WTC11 (cell line): ENCODE measurements at regions not wholly inside any gene's neighbourhood (a gene's known extent, or its start where the extent isn't known, plus 50 kb on each side); places are given as distances from the start of the nearest gene placed in this dataset.

ENCODE experiments used
- ATAC-seq: fragments of 200-7000 bp; cut with Tn5 transposase; 2 replicates; pipeline ENCODE4 v1.10.0; 2021; ENCODE audit warnings: mild to moderate bottlenecking, moderate library complexity
- CTCF ChIA-PET: fragments of 300-600 bp; sonication (Branson Sonifier 250); formaldehyde crosslinking; loops from one replicate; lab custom pipeline; 2021; ENCODE audit warnings: antibody characterized with exemption; lab: Charles Lee
- POLR2A ChIA-PET: fragments of 350-600 bp; sonication (Branson Sonifier 250); formaldehyde crosslinking; loops from one replicate; lab custom pipeline; 2021; ENCODE audit warnings: antibody characterized with exemption; lab: Charles Lee
- DNase-seq: peaks from one replicate; pipeline ENCODE4 v3.0.0; 2021; ENCODE audit warnings: low spot score
- H3K27ac Mint-ChIP-seq: 2 replicates; pipeline ENCODE4 v1.8.0; 2021; ENCODE audit warnings: mixed read lengths
- H3K27me3 Mint-ChIP-seq: 2 replicates; pipeline ENCODE4 v1.8.0; 2021; ENCODE audit warnings: low read depth, mild to moderate bottlenecking, moderate library complexity, mixed read lengths
- H3K36me3 Mint-ChIP-seq: 2 replicates; pipeline ENCODE4 v1.8.0; 2021; ENCODE audit warnings: mixed read lengths
- H3K4me1 Mint-ChIP-seq: 2 replicates; pipeline ENCODE4 v1.8.0; 2022; ENCODE audit warnings: mixed read lengths
- H3K4me3 Mint-ChIP-seq: 2 replicates; pipeline ENCODE4 v1.8.0; 2021; ENCODE audit warnings: mild to moderate bottlenecking, moderate library complexity, mixed read lengths
- H3K9me3 Mint-ChIP-seq: 2 replicates; pipeline ENCODE4 v1.8.0; 2021; ENCODE audit warnings: mixed read lengths
- ATF3 ChIP-seq: sonication (generic); formaldehyde crosslinking; conservative IDR thresholded peaks from 2 replicates; pipeline ENCODE4 v1.8.1; 2022; ENCODE audit warnings: mild to moderate bottlenecking, missing genetic modification reagents
- CREB1 ChIP-seq: sonication (generic); formaldehyde crosslinking; IDR thresholded peaks from 2 replicates; pipeline ENCODE4 v1.8.0; 2023; ENCODE audit warnings: mild to moderate bottlenecking, missing genetic modification reagents
- EMX1 ChIP-seq: fragments of 250-450 bp; sonication (Bioruptor Pico); IDR thresholded peaks from 2 replicates; pipeline ENCODE4 v1.8.0; 2021; ENCODE audit warnings: mild to moderate bottlenecking
- ETV6 ChIP-seq: sonication (generic); formaldehyde crosslinking; IDR thresholded peaks from 2 replicates; pipeline ENCODE4 v1.8.1; 2022; ENCODE audit warnings: mild to moderate bottlenecking, missing genetic modification reagents
- FOXP1 ChIP-seq: sonication (generic); formaldehyde crosslinking; IDR thresholded peaks from 2 replicates; pipeline ENCODE4 v1.8.0; 2022; ENCODE audit warnings: missing genetic modification reagents, mild to moderate bottlenecking, moderate library complexity, borderline replicate concordance
- IRF2 ChIP-seq: sonication (generic); formaldehyde crosslinking; IDR thresholded peaks from 2 replicates; pipeline ENCODE4 v1.8.0; 2022; ENCODE audit warnings: low read depth, missing genetic modification reagents, borderline replicate concordance
- KAT7 ChIP-seq: sonication (generic); formaldehyde crosslinking; IDR thresholded peaks from 2 replicates; pipeline ENCODE4 v1.8.1; 2023; ENCODE audit warnings: missing genetic modification reagents, mild to moderate bottlenecking, borderline replicate concordance
- OVOL2 ChIP-seq: fragments of 250-450 bp; sonication (Bioruptor Pico); IDR thresholded peaks from 2 replicates; pipeline ENCODE4 v1.9.0; 2021; ENCODE audit warnings: mild to moderate bottlenecking, borderline replicate concordance
- SP1 ChIP-seq: sonication (generic); formaldehyde crosslinking; conservative IDR thresholded peaks from 2 replicates; pipeline ENCODE4 v1.8.1; 2022; ENCODE audit warnings: missing genetic modification reagents
- TEAD1 ChIP-seq: sonication (generic); formaldehyde crosslinking; IDR thresholded peaks from 2 replicates; pipeline ENCODE4 v1.8.0; 2022; ENCODE audit warnings: mild to moderate bottlenecking, missing genetic modification reagents
- USF1 ChIP-seq: sonication (generic); formaldehyde crosslinking; IDR thresholded peaks from 2 replicates; pipeline ENCODE4 v1.8.0; 2022; ENCODE audit warnings: mild to moderate bottlenecking, missing genetic modification reagents
- USF2 ChIP-seq: sonication (generic); formaldehyde crosslinking; IDR thresholded peaks from 2 replicates; pipeline ENCODE4 v1.8.1; 2023; ENCODE audit warnings: mild to moderate bottlenecking, missing genetic modification reagents, moderate library complexity
- ZNF138 ChIP-seq: sonication (generic); formaldehyde crosslinking; conservative IDR thresholded peaks from 2 replicates; pipeline ENCODE4 v1.8.1; 2022; ENCODE audit warnings: mild to moderate bottlenecking, moderate library complexity, missing genetic modification reagents
- ZNF232 ChIP-seq: sonication (generic); formaldehyde crosslinking; IDR thresholded peaks from 2 replicates; pipeline ENCODE4 v1.8.0; 2022; ENCODE audit warnings: mild to moderate bottlenecking, missing genetic modification reagents
- ZNF281 ChIP-seq: sonication (generic); formaldehyde crosslinking; IDR thresholded peaks from 2 replicates; pipeline ENCODE4 v1.8.0; 2023; ENCODE audit warnings: mild to moderate bottlenecking, missing genetic modification reagents
- TF ChIP-seq, protein P1 (sequence below): fragments of 250-450 bp; sonication (Bioruptor Pico); IDR thresholded peaks from 2 replicates; pipeline ENCODE4 v1.8.0; 2021; ENCODE audit warnings: mild to moderate bottlenecking
- TF ChIP-seq, protein P2 (sequence below): fragments of 250-450 bp; sonication (Bioruptor Pico); IDR thresholded peaks from 2 replicates; pipeline ENCODE4 v1.9.0; 2021; ENCODE audit warnings: mild to moderate bottlenecking, borderline replicate concordance
- TF ChIP-seq, protein P3 (sequence below): fragments of 250-450 bp; sonication (Bioruptor Pico); IDR thresholded peaks from 2 replicates; pipeline ENCODE4 v1.9.0; 2021; ENCODE audit warnings: moderate library complexity, mild to moderate bottlenecking, inconsistent platforms, borderline replicate concordance
- TF ChIP-seq, protein P4 (sequence below): sonication (generic); formaldehyde crosslinking; IDR thresholded peaks from 2 replicates; pipeline ENCODE4 v1.8.0; 2023; ENCODE audit warnings: missing genetic modification reagents, mild to moderate bottlenecking, borderline replicate concordance

DNA sequence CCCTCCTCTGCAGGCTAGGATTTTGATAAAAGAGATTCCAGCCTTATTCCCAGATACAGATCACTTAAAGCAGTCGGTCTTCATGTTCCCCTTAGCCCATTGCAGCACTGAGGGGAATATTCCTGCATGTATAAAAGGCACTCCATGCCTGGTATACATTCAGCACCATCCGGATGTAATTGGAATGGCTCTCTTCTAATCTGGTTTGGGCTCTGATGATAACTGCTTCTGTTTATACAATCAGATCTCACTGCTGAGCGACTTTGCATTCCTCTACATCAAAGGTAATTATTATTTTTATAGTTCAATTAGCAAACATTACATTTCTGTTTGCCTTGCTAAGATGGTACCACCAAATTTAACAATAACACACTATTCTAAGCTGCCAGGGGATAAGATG lies 746.9 kb upstream of the CELF4 start (continued):
- TF ChIP-seq ATF3 (CRISPR knock-in tag), result no peak
- TF ChIP-seq, all 79 proteins: peak for 0

GRCh38 chr18:38310936-38311335 lies 745.3 kb upstream of the CELF4 start:
- Mint-ChIP-seq H3K27ac (no peak overlapping the region), H3K9me3 (no peaks in the 10 kb centered on the region), H3K4me3 (no peak overlapping the region), H3K36me3 (no peaks in the 10 kb centered on the region), H3K27me3 (no peaks in the 10 kb centered on the region; the same call in 1 of the 2 replicates), H3K4me1 (peaks cover 6% of the 10 kb centered on the region)
- no peak for DNase-seq
- ATAC-seq, result no peak
- CTCF ChIA-PET, result no interaction called here
- POLR2A ChIA-PET, result no interaction called here
- TF ChIP-seq SP1 (no peak), USF1 (CRISPR knock-in tag) (no peak), USF2 (no peak), TEAD1 (CRISPR knock-in tag) (no peak), ZNF138 (no peak), FOXP1 (no peak), ZNF281 (no peak), OVOL2 (CRISPR knock-in tag) (no peak), EMX1 (no peak), IRF2 (CRISPR knock-in tag) (no peak)
- TF ChIP-seq, protein P1, sequence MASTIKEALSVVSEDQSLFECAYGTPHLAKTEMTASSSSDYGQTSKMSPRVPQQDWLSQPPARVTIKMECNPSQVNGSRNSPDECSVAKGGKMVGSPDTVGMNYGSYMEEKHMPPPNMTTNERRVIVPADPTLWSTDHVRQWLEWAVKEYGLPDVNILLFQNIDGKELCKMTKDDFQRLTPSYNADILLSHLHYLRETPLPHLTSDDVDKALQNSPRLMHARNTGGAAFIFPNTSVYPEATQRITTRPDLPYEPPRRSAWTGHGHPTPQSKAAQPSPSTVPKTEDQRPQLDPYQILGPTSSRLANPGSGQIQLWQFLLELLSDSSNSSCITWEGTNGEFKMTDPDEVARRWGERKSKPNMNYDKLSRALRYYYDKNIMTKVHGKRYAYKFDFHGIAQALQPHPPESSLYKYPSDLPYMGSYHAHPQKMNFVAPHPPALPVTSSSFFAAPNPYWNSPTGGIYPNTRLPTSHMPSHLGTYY (CRISPR knock-in tag), result no peak

GRCh38 chr18:38307914-38308313 lies 742.3 kb upstream of the CELF4 start:
- DNase-seq (no peak), ATAC-seq (no peak)
- Mint-ChIP-seq H3K27ac (no peak overlapping the region), H3K27me3 (no peaks in the 10 kb centered on the region; the same call in 1 of the 2 replicates), H3K4me1 (peaks cover 10% of the 10 kb centered on the region), H3K36me3 (no peaks in the 10 kb centered on the region), H3K4me3 (no peak overlapping the region), H3K9me3 (no peaks in the 10 kb centered on the region)
- ChIA-PET CTCF (no interaction called here), POLR2A (no interaction called here)
- TF ChIP-seq ETV6 (CRISPR knock-in tag), result no peak
- TF ChIP-seq, protein P2, sequence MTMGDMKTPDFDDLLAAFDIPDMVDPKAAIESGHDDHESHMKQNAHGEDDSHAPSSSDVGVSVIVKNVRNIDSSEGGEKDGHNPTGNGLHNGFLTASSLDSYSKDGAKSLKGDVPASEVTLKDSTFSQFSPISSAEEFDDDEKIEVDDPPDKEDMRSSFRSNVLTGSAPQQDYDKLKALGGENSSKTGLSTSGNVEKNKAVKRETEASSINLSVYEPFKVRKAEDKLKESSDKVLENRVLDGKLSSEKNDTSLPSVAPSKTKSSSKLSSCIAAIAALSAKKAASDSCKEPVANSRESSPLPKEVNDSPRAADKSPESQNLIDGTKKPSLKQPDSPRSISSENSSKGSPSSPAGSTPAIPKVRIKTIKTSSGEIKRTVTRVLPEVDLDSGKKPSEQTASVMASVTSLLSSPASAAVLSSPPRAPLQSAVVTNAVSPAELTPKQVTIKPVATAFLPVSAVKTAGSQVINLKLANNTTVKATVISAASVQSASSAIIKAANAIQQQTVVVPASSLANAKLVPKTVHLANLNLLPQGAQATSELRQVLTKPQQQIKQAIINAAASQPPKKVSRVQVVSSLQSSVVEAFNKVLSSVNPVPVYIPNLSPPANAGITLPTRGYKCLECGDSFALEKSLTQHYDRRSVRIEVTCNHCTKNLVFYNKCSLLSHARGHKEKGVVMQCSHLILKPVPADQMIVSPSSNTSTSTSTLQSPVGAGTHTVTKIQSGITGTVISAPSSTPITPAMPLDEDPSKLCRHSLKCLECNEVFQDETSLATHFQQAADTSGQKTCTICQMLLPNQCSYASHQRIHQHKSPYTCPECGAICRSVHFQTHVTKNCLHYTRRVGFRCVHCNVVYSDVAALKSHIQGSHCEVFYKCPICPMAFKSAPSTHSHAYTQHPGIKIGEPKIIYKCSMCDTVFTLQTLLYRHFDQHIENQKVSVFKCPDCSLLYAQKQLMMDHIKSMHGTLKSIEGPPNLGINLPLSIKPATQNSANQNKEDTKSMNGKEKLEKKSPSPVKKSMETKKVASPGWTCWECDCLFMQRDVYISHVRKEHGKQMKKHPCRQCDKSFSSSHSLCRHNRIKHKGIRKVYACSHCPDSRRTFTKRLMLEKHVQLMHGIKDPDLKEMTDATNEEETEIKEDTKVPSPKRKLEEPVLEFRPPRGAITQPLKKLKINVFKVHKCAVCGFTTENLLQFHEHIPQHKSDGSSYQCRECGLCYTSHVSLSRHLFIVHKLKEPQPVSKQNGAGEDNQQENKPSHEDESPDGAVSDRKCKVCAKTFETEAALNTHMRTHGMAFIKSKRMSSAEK (CRISPR knock-in tag), result no peak
- TF ChIP-seq, protein P3, sequence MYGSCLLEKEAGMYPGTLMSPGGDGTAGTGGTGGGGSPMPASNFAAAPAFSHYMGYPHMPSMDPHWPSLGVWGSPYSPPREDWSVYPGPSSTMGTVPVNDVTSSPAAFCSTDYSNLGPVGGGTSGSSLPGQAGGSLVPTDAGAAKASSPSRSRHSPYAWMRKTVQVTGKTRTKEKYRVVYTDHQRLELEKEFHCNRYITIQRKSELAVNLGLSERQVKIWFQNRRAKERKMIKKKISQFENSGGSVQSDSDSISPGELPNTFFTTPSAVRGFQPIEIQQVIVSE (CRISPR knock-in tag), result no peak
- TF ChIP-seq, protein P4, sequence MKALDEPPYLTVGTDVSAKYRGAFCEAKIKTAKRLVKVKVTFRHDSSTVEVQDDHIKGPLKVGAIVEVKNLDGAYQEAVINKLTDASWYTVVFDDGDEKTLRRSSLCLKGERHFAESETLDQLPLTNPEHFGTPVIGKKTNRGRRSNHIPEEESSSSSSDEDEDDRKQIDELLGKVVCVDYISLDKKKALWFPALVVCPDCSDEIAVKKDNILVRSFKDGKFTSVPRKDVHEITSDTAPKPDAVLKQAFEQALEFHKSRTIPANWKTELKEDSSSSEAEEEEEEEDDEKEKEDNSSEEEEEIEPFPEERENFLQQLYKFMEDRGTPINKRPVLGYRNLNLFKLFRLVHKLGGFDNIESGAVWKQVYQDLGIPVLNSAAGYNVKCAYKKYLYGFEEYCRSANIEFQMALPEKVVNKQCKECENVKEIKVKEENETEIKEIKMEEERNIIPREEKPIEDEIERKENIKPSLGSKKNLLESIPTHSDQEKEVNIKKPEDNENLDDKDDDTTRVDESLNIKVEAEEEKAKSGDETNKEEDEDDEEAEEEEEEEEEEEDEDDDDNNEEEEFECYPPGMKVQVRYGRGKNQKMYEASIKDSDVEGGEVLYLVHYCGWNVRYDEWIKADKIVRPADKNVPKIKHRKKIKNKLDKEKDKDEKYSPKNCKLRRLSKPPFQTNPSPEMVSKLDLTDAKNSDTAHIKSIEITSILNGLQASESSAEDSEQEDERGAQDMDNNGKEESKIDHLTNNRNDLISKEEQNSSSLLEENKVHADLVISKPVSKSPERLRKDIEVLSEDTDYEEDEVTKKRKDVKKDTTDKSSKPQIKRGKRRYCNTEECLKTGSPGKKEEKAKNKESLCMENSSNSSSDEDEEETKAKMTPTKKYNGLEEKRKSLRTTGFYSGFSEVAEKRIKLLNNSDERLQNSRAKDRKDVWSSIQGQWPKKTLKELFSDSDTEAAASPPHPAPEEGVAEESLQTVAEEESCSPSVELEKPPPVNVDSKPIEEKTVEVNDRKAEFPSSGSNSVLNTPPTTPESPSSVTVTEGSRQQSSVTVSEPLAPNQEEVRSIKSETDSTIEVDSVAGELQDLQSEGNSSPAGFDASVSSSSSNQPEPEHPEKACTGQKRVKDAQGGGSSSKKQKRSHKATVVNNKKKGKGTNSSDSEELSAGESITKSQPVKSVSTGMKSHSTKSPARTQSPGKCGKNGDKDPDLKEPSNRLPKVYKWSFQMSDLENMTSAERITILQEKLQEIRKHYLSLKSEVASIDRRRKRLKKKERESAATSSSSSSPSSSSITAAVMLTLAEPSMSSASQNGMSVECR, result no peak
- TF ChIP-seq IRF2 (CRISPR knock-in tag), result no peak
- no peak for TF ChIP-seq CREB1 (CRISPR knock-in tag)
- no peak for TF ChIP-seq ZNF232 (CRISPR knock-in tag)
- TF ChIP-seq KAT7 (CRISPR knock-in tag), result no peak
